GM12865 (cell line): ENCODE measurements at regions not wholly inside any gene's neighbourhood (a gene's known extent, or its start where the extent isn't known, plus 50 kb on each side); places are given as distances from the start of the nearest gene placed in this dataset.
"Not testable (repeated sequence)": the region's sequence is repeated elsewhere in the genome, so short reads cannot be mapped to it uniquely, and the experiment has no call there.

Source experiments
- DNase-seq: peaks from one replicate; pipeline ENCODE4 v3.0.0; 2010; ENCODE audit warnings: low read depth
- H3K4me3 ChIP-seq: 2 replicates; pipeline ENCODE4 v1.5.1; 2011; ENCODE audit warnings: mild to moderate bottlenecking, low read depth, low read length, control low read depth
- TF ChIP-seq, protein P1 (sequence below): IDR thresholded peaks from 2 replicates; pipeline ENCODE4 v1.5.1; 2011; ENCODE audit warnings: low read length, control low read depth, low read depth, inconsistent platforms; ENCODE audit not compliant: insufficient read depth; ENCODE audit errors: missing control alignments

DNA sequence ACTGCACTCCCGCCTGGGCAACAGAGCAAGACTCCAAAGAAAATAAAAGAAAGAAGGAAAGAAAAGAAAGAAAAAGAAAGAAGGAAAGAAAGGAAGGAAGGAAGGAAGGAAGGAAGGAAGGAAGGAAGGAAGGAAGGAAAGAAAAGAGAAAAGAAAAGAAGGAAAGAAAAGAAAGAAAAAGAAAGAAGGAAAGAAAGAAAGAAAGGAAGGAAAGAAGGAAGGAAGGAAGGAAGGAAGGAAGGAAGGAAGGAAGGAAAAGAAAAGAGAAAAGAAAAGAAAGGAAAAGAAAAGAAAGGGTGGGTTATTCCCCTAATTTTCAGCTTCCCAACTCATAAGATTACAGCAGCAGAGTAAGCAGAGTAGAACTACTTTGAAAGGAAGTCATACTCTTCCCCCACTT, 64.4 kb downstream of the TMEM200C start:
- DNase-seq, H3K4me3 ChIP-seq: not testable (repeated sequence)

DNA sequence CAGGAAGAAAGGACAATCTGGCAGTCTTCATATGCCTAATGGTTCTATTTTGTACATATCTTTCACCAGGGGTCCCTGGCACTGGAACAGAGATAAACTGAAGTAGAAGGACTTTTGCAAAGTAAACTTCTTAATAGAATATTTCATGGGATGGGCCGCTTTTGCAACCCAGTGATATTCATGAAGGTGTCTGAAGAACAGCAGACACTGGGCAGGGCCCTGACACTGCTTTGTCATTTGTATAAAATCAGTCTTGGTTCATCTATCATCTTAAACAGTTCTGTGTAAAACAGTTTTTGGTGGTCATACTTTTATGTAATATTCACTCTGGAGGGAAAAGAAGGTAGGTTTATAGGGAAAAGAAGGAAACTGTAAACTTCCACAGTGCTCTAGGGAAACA, 66.4 kb downstream of the TMEM200C start:
- DNase-seq: no peak
- no peak overlapping the region for H3K4me3 ChIP-seq
- TF ChIP-seq, protein P1, sequence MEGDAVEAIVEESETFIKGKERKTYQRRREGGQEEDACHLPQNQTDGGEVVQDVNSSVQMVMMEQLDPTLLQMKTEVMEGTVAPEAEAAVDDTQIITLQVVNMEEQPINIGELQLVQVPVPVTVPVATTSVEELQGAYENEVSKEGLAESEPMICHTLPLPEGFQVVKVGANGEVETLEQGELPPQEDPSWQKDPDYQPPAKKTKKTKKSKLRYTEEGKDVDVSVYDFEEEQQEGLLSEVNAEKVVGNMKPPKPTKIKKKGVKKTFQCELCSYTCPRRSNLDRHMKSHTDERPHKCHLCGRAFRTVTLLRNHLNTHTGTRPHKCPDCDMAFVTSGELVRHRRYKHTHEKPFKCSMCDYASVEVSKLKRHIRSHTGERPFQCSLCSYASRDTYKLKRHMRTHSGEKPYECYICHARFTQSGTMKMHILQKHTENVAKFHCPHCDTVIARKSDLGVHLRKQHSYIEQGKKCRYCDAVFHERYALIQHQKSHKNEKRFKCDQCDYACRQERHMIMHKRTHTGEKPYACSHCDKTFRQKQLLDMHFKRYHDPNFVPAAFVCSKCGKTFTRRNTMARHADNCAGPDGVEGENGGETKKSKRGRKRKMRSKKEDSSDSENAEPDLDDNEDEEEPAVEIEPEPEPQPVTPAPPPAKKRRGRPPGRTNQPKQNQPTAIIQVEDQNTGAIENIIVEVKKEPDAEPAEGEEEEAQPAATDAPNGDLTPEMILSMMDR: no peak

DNA sequence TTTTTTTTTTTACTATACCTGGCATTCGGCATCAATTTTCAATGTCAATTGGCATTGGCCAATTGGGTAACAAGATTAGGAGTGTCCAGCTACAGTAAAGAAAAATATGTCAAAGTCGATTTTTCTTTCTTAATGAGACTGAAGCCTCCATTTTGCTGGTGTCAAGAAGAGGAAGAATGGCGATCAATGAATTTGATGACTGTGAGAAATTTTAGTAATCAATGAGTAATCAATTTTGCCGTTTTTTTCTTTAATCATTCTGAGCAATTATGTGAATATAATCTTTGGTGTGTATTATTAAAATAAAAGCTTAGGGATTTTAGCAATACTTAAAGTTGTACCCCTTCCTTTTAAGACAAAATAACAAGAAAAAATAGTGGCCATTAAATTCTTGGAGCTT, 69.7 kb downstream of the TMEM200C start:
- TF ChIP-seq, protein P1: no peak
- no peak overlapping the region for H3K4me3 ChIP-seq
- DNase-seq: no peak

DNA sequence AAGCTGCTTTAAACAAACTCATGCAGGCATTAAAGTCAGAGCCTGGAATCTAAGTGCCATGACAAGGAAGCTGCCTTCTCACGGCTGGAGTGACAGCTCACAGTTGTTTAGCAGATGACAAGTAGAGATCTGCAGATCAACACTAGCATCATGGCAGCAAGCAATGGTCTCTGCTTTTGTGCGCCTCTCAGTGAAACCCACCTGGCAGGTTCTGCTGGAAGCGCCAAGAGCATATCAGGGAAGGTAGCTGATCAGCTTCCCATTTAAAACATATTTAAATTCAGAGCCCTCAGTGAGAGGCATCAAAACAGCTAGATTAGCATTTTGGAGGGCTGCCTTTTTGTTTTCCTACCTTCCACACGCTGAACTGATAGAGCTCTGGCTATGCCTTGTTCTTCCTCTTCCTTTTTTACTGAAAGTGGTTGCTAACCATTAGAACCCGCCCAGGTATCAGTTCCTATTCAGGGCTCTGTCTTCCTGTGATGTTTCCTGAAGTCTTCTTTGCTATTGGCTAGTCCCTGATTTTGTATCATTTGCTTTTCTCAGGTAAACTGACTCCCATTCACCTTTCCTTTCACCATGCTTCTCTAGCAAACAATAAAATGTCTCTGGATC, 70.8 kb downstream of the TMEM200C start:
- DNase-seq: no peak
- H3K4me3 ChIP-seq: no peak overlapping the region
- TF ChIP-seq, protein P1: no peak

DNA sequence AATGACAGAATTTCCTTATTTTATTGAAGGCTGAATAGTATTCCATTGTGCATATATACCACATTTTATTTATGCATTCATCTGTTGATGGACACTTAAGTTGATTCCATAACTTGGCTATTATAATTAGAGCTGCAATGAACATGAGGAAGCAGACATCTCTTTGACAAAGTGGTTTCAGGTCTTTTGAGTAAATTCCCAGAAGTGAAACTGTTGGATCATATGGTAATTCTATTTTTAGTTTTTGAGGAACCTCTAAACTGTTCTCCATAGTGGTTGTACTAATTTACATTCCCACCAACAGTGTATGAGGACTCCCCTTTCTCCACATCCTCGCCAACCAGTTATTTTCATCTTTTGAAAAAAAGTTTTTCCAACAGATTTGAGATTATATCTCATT, 77.5 kb downstream of the TMEM200C start:
- DNase-seq: no peak
- TF ChIP-seq, protein P1: no peak
- no peak overlapping the region for H3K4me3 ChIP-seq

DNA sequence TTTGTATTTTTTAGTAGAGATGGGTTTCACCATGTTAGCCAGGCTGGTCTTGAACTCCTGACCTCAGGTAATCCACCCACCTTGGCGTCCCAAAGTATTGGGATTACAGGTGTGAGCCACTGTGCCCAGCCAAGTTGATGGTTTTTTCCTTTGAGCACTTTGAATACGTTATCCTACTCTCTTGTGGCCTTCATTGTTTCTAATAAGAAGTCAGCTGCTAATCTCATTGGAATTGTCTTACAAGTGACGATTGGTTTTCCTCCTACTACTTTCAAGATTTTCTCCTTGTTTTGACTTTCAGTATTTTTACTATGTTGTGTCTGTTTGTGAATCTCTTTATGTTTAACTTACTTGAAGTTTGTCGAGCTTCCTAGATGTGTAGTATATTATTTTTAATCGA, 88.5 kb downstream of the TMEM200C start:
- no peak overlapping the region for H3K4me3 ChIP-seq
- TF ChIP-seq, protein P1: no peak
- DNase-seq: no peak

DNA sequence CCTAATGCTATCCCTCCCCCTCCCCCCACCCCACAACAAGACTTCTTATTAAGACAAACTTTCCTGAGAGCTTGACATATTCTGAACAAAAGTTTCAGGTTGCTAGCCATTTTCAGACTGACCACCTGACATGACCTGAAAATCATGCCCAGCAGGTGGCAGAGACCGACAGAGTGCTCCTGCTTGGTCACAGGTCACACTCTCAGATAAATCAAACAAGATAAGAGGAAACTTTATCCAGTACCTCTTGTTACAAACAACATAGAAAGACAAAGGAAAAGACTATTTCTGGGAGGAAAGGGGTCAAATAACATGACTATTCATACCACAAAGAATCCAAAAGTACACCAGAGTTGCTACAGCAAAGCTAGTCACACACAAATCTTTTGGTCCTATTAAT, 107.4 kb downstream of the TMEM200C start:
- H3K4me3 ChIP-seq: no peak overlapping the region
- no peak for DNase-seq
- TF ChIP-seq, protein P1: no peak
